Neural crest cell (in vitro differentiated cells): ENCODE measurements at regions not wholly inside any gene's neighbourhood (a gene's known extent, or its start where the extent isn't known, plus 50 kb on each side); places are given as distances from the start of the nearest gene placed in this dataset.

ENCODE experiments used
- DNase-seq: peaks from one replicate; pipeline ENCODE4 v3.0.0; 2021; ENCODE audit warnings: low read depth, mixed read lengths, low spot score
- H3K27ac Mint-ChIP-seq: one replicate; pipeline ENCODE4 v1.8.0; 2021; ENCODE audit warnings: mild to moderate bottlenecking, mixed read lengths; ENCODE audit not compliant: unreplicated experiment
- H3K27me3 Mint-ChIP-seq: 2 replicates; pipeline ENCODE4 v1.8.0; 2021; ENCODE audit warnings: low read depth, mild to moderate bottlenecking, mixed read lengths
- H3K36me3 Mint-ChIP-seq: 2 replicates; pipeline ENCODE4 v1.8.0; 2021; ENCODE audit warnings: low read depth, mild to moderate bottlenecking, mixed read lengths
- H3K4me1 Mint-ChIP-seq: 2 replicates; pipeline ENCODE4 v1.8.0; 2021; ENCODE audit warnings: mixed read lengths
- H3K4me3 Mint-ChIP-seq: one replicate; pipeline ENCODE4 v1.8.0; 2021; ENCODE audit warnings: mild to moderate bottlenecking, mixed read lengths
- H3K9me3 Mint-ChIP-seq: 2 replicates; pipeline ENCODE4 v1.8.0; 2021; ENCODE audit warnings: mixed read lengths
- CTCF ChIP-seq: fragments of 200-600 bp; sonication (generic); conservative IDR thresholded peaks from 2 replicates; pipeline ENCODE4 v1.5.0; 2021; ENCODE audit warnings: antibody characterized with exemption, mild to moderate bottlenecking

DNA sequence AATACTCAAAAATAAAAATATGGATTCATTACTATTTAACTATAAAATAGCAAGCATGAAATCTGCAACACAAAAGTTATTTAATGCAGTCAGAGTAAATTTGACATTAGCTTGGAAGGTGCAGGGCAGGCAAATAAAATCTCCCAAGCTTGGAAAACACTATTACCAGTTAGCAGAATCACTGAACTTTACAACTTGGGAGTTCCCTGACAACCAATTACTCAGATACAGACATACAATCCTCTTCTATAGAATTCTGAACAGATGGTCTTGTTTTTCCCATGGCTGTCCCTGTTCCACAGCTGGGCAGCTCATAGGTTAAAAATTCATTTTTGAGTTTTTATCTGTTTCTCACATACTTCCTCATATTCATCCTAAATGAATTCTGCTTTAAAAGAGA is 1002.6 kb downstream of the SORCS3 start:
- DNase-seq: no peak
- no peak for TF ChIP-seq CTCF
- Mint-ChIP-seq H3K9me3 (peaks cover 2% of the 10 kb centered on the region), H3K27me3 (no peaks in the 10 kb centered on the region), H3K27ac (no peak overlapping the region), H3K36me3 (no peaks in the 10 kb centered on the region), H3K4me3 (no peak overlapping the region), H3K4me1 (peaks cover 16% of the 10 kb centered on the region)

DNA sequence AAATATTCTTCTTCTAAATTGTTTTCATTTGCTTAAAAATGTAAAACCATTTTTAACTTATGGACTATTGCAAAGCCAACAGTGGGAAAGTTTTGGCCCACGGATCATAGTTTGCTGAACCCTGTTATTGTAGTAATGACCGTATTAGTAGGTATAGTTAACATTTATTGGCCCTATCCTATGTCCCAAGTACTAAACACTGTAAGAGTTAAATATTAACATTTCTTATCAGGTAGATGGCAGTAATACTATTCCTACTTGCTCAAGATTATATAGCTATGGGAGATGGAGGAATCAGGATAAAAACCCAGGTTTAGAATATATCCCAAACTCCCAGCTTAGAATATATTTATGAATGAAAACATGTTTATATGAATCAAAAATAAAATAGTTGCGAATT is 993.2 kb downstream of the SORCS3 start:
- Mint-ChIP-seq H3K27me3 (no peaks in the 10 kb centered on the region), H3K36me3 (no peaks in the 10 kb centered on the region), H3K4me3 (no peak overlapping the region), H3K4me1 (peaks cover 5% of the 10 kb centered on the region), H3K27ac (no peak overlapping the region), H3K9me3 (peaks cover 10% of the 10 kb centered on the region)
- TF ChIP-seq CTCF: no peak
- no peak for DNase-seq

- Mint-ChIP-seq H3K36me3 (peaks cover 3% of the 10 kb centered on the region), H3K4me1 (peaks cover 5% of the 10 kb centered on the region), H3K27ac (no peak overlapping the region), H3K27me3 (no peaks in the 10 kb centered on the region), H3K9me3 (peaks cover 7% of the 10 kb centered on the region), H3K4me3 (no peak overlapping the region)
- TF ChIP-seq CTCF: no peak
- no peak for DNase-seq
Observed at GRCh38 chr10:105615715-105616365, 974.8 kb downstream of the SORCS3 start.

DNA sequence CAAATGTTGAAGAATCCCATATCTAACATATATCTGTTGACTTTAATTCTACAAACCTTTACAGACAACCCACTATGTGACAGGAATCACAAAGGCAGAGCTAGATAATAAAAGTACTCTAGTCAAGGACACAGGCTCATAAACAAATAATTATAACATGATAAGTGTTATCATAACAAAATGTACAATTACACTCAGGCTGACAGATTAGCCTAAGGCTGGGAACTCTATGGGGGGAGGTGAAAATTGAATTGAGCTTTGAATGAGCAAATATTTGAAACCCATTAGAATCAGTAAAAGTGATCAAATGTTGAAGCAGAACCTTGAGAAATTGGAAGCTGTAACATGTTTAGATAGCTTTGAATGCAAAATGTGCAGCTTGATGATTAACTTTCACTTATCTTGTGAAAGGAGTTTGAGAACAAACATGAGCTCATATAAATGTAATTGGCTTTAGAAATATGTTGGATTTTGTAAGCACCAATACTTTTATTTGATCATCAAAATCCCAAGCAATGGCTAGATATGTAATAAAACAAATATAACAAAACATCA is 970.2 kb downstream of the SORCS3 start:
- no peaks in the 10 kb centered on the region for H3K36me3 Mint-ChIP-seq
- no peak for DNase-seq
- no peak overlapping the region for H3K27ac Mint-ChIP-seq
- no peak for TF ChIP-seq CTCF
- no peaks in the 10 kb centered on the region for H3K27me3 Mint-ChIP-seq
- no peaks in the 10 kb centered on the region for H3K9me3 Mint-ChIP-seq
- H3K4me3 Mint-ChIP-seq: no peak overlapping the region
- peaks cover 9% of the 10 kb centered on the region for H3K4me1 Mint-ChIP-seq

DNA sequence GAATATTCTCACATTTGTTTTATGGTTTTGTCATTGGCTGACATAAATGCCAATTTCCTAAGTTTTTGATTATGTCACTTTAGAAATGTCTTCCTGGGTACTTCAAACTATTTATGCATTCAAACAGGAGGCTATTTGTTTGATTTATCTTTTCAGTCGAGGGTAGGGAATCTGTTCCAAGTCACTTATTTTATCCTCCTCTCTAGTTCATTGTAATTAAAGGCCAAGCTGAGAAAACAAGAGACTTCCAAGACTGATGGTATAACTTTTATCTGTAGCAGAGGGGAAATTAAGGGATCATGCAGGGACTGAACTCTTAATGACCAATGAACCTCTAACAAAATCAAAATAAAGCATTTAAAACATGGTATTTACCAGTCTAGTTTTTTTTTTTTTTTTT is 968.4 kb downstream of the SORCS3 start:
- H3K27ac Mint-ChIP-seq: no peak overlapping the region
- H3K36me3 Mint-ChIP-seq: no peaks in the 10 kb centered on the region
- TF ChIP-seq CTCF: no peak
- DNase-seq: no peak
- H3K9me3 Mint-ChIP-seq: no peaks in the 10 kb centered on the region
- H3K27me3 Mint-ChIP-seq: no peaks in the 10 kb centered on the region
- H3K4me3 Mint-ChIP-seq: no peak overlapping the region
- H3K4me1 Mint-ChIP-seq: peaks cover 18% of the 10 kb centered on the region
